ENCODE measurements at regions not wholly inside any gene's neighbourhood (a gene's known extent, or its start where the extent isn't known, plus 50 kb on each side); places are given as distances from the start of the nearest gene placed in this dataset.

- no peaks in the 10 kb centered on the region for H3K9me3 ChIP-seq (ENCODE audit: control insufficient read depth in 1 of 2, insufficient read depth in 1 of 2, low read depth in 1 of 2, low read length in 2 of 2)
- no TSS peak for BruUV-seq (replicated peaks)
Observed at GRCh38 chr12:114984634-114985061, 300.7 kb upstream of the TBX3 start.

More at GRCh38 chr12:114984634-114985061, 300.7 kb upstream of the TBX3 start:
- Histone ChIP-seq H3K4me3 (replicated peaks in 1 of 2; ENCODE audit: low read depth in 1 of 2, low read length in 2 of 2) (no peak overlapping the region), H3K4me2 (ENCODE audit: low read length) (no peak overlapping the region), H3K9ac (ENCODE audit: low read length) (no peak overlapping the region), H4K20me1 (ENCODE audit: insufficient read depth) (no peaks in the 10 kb centered on the region), H3K36me3 (ENCODE audit: control insufficient read depth in 1 of 2, insufficient read depth in 2 of 2, low read length in 2 of 2) (no peaks in the 10 kb centered on the region), H2AFZ (ENCODE audit: low read depth, low read length, poor library complexity, severe bottlenecking) (no peak overlapping the region), H3K27ac (ENCODE audit: low read depth, low read length) (no peak overlapping the region), H3K79me2 (ENCODE audit: insufficient read depth, low read length) (no peaks in the 10 kb centered on the region), H3K27me3 (ENCODE audit: insufficient read depth, low read length) (0 out of 2 replicates have a peak, but pooled peaks cover 6% of the 10 kb centered on the region), H3K9me2 (ENCODE audit: insufficient read depth) (no peaks in the 10 kb centered on the region), H3K4me1 (ENCODE audit: control insufficient read depth in 1 of 2, insufficient read depth in 2 of 2, low read length in 2 of 2) (no peaks in the 10 kb centered on the region)
- ChIA-PET POLR2A (no interaction called here), CTCF (no interaction called here), RAD21 (ENCODE audit: low non-redundant PET in 1 of 2, low total read pairs in 2 of 2, uncharacterized antibody in 2 of 2, unreplicated experiment in 2 of 2) (no interaction called here)
- intact Hi-C loops (cut with micrococcal nuclease): no loop called here
- DNase-seq (ENCODE audit: low read depth, low spot score) (no peak), ATAC-seq (no peak)
- TF ChIP-seq FOSL1 (IDR thresholded peaks at IDR 0.05; ENCODE audit: low read depth) (no peak), POLR2A (IDR thresholded peaks at IDR 0.05; ENCODE audit: borderline replicate concordance, extremely low read depth, insufficient read depth, insufficient read length) (no peak), CEBPB (IDR thresholded peaks at IDR 0.05; ENCODE audit: low read depth) (no peak), JUND (IDR thresholded peaks at IDR 0.05) (no peak), YY1 (IDR thresholded peaks at IDR 0.05; ENCODE audit: extremely low read depth, insufficient replicate concordance, low read depth, low read length) (no peak), REST (IDR thresholded peaks at IDR 0.05; ENCODE audit: low read depth) (no peak), ATF3 (IDR thresholded peaks at IDR 0.05) (no peak)

Measured in HCT116 (cell line).